Lower leg skin (tissue), 4 donors: ENCODE measurements at regions not wholly inside any gene's neighbourhood (a gene's known extent, or its start where the extent isn't known, plus 50 kb on each side); places are given as distances from the start of the nearest gene placed in this dataset.
A peak's percentile ranks its signal among the peaks of the same experiment; 100 is the strongest.
"Not testable (repeated sequence)": the region's sequence is repeated elsewhere in the genome, so short reads cannot be mapped to it uniquely, and the experiment has no call there.

ENCODE experiments used
- DNase-seq, 2 donors: peaks; one replicate each; pipeline ENCODE4 v3.0.0-alpha.2; 2019; ENCODE audit warnings: low spot score in 2 of 2
- H3K4me3 ChIP-seq: fragments of 200-600 bp; sonication (generic); 2 replicates; pipeline ENCODE4 v1.5.1; 2017; ENCODE audit warnings: mild to moderate bottlenecking, low read depth; ENCODE audit not compliant: poor library complexity, severe bottlenecking
- CTCF ChIP-seq, 3 donors: fragments of 450-650 bp; IDR thresholded peaks; one replicate each; pipeline ENCODE4 v1.5.1; 2016; ENCODE audit warnings: antibody characterized with exemption in 3 of 3, mild to moderate bottlenecking in 3 of 3, moderate library complexity in 2 of 3
- POLR2A ChIP-seq, 2 donors: fragments of 450-650 bp; IDR thresholded peaks; one replicate each; pipeline ENCODE4 v1.6.1; 2016 to 2017; ENCODE audit warnings: antibody characterized with exemption in 2 of 2, mild to moderate bottlenecking in 1 of 2, moderate library complexity in 1 of 2
- WGBS, 2 donors: methylation state at CpG; one replicate each; pipeline ENCODE4 v1.1.5; 2018; 5-methylcytosine and 5-hydroxymethylcytosine counted together
- intact Hi-C: fragments of 100-400 bp; cut with DNase I; formaldehyde crosslinking; loops from one replicate; pipeline ENCODE4 v1.15.0; 2023; ENCODE audit warnings: low total_unique reads

GRCh38 chr6:133807501-133807900 lies 81.4 kb upstream of the TCF21 start:
- 56 to 65% methylated on average over 1 of the region's 1 CpG for whole genome bisulfite sequencing, 2 donors
- TF ChIP-seq POLR2A (IDR thresholded peaks at IDR 0.05) (no peak), CTCF (IDR thresholded peaks at IDR 0.05) (no peak)
- no peak for DNase-seq
- H3K4me3 ChIP-seq: no peak overlapping the region
- intact Hi-C loops: no loop called here

DNA sequence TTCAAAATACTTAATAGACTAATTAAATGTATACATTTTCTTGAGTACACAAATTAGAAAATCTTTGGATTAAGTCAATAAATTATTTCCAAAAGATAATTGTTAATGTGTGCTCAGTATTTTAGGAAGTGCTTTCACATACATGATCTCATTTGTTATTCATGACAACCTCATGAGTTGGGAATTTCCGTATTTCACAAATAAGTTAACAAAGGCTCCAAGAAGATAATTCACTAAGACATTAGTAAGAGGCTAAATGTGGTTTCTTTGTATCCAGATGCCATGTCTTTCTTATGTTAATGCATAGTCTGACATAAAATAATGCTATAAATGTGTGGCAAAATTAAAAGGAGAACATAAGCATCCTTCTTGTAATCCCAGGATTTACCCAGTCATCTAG lies 79.5 kb upstream of the TCF21 start:
- no peak for DNase-seq
- no peak for TF ChIP-seq CTCF (IDR thresholded peaks at IDR 0.05)
- no peak for TF ChIP-seq POLR2A (IDR thresholded peaks at IDR 0.05)
- WGBS, 2 donors: 54 to 62% methylated on average over 1 of the region's 1 CpG
- intact Hi-C loops: no loop called here
- H3K4me3 ChIP-seq: no peak overlapping the region

DNA sequence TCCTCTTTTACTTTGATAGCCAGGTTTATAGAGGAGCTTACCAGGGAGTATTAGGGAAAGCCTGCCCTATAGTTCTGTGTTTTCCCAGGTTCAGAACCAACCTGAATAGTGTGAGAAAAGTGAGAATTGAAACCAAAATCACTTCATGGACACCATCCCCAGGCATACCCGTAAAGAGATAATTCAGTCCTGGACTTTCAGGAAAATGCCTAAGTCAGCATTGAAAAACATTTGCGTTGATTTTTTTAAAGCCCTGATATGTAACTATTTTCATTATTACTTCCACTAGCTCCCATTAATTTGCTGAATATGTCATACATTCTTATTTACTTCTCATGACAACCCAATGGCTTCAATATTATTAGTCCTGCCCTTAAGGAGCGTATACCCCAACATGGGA lies 77.4 kb upstream of the TCF21 start:
- no peak overlapping the region for H3K4me3 ChIP-seq
- WGBS, 2 donors: 93% methylated on average over 3 of the region's 3 CpGs
- intact Hi-C loops: no loop called here
- no peak for TF ChIP-seq CTCF (IDR thresholded peaks at IDR 0.05)
- TF ChIP-seq POLR2A (IDR thresholded peaks at IDR 0.05): no peak
- DNase-seq: no peak

DNA sequence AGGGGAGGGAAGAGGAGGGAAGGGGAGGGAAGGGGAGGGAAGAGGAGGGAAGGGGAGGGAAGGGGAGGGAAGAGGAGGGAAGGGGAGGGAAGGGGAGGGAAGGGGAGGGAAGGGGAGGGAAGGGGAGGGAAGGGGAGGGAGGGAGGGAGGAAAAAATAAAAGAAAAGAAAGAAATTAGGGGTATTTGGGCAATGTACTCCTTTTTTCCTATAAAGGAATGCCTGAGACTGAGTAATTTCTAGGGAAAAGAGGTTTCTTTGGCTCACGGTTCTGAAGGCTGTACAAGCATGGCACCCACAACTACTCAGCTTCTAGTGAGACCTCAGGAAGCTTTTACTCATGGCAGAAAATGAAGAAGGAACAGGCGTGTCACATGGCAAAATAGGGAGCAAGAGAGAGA lies 76.5 kb upstream of the TCF21 start:
- H3K4me3 ChIP-seq, intact Hi-C loops, DNase-seq: not testable (repeated sequence)
- 80 to 90% methylated on average over 2 of the region's 2 CpGs for WGBS, 2 donors

- DNase-seq: no peak
- no peak for TF ChIP-seq POLR2A (IDR thresholded peaks at IDR 0.05)
- no peak for TF ChIP-seq CTCF (IDR thresholded peaks at IDR 0.05)
- intact Hi-C loops: no loop called here
Measured at GRCh38 chr6:133814238-133814637, 74.7 kb upstream of the TCF21 start.

GRCh38 chr6:133814797-133815196 lies 74.1 kb upstream of the TCF21 start:
- WGBS, 2 donors: 63 to 64% methylated on average over 1 of the region's 1 CpG
- DNase-seq: peak in 1 of 2 donors; percentile 17
- TF ChIP-seq POLR2A (IDR thresholded peaks at IDR 0.05) (no peak), CTCF (IDR thresholded peaks at IDR 0.05) (no peak)
- intact Hi-C loops: no loop called here
- H3K4me3 ChIP-seq: no peak overlapping the region

More at GRCh38 chr6:133814238-133814637, 74.7 kb upstream of the TCF21 start:
- WGBS, 2 donors: 57 to 88% methylated on average over 1 of the region's 1 CpG
- no peak overlapping the region for H3K4me3 ChIP-seq
